ENCODE measurements at regions not wholly inside any gene's neighbourhood (a gene's known extent, or its start where the extent isn't known, plus 50 kb on each side); places are given as distances from the start of the nearest gene placed in this dataset.

GRCh38 chr13:111857846-111858560 is 208.9 kb upstream of the SOX1 start:
- ATAC-seq (no peak), DNase-seq (ENCODE audit: low read depth in 1 of 2, low spot score in 1 of 2) (no peak), FAIRE-seq (no peak)
- CTCF ChIA-PET, result no interaction called here
- no peak overlapping the region for H3K4me2 ChIP-seq
- H3K4me1 ChIP-seq, result no peaks in the 10 kb centered on the region
- TF ChIP-seq ZNF302 (CRISPR knock-in tag; IDR thresholded peaks at IDR 0.05) (no peak), JUNB (IDR thresholded peaks at IDR 0.05) (no peak), GATA3 (IDR thresholded peaks at IDR 0.05; ENCODE audit: borderline replicate concordance) (no peak), CBX2 (IDR thresholded peaks at IDR 0.05; ENCODE audit: borderline replicate concordance, low read depth) (no peak), ZFP36 (IDR thresholded peaks at IDR 0.05; ENCODE audit: borderline replicate concordance, partially characterized antibody) (no peak), CHD4 (IDR thresholded peaks at IDR 0.05; ENCODE audit: borderline replicate concordance) (no peak), NFE2L2 (conservative IDR thresholded peaks at IDR 0.05; ENCODE audit: low read length) (no peak), HEYL (CRISPR knock-in tag; IDR thresholded peaks at IDR 0.05) (no peak)
- TF ChIP-seq, protein P1, sequence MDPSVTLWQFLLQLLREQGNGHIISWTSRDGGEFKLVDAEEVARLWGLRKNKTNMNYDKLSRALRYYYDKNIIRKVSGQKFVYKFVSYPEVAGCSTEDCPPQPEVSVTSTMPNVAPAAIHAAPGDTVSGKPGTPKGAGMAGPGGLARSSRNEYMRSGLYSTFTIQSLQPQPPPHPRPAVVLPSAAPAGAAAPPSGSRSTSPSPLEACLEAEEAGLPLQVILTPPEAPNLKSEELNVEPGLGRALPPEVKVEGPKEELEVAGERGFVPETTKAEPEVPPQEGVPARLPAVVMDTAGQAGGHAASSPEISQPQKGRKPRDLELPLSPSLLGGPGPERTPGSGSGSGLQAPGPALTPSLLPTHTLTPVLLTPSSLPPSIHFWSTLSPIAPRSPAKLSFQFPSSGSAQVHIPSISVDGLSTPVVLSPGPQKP (IDR thresholded peaks at IDR 0.05; ENCODE audit: low read depth, low read length), result no peak
- TF ChIP-seq, protein P2, sequence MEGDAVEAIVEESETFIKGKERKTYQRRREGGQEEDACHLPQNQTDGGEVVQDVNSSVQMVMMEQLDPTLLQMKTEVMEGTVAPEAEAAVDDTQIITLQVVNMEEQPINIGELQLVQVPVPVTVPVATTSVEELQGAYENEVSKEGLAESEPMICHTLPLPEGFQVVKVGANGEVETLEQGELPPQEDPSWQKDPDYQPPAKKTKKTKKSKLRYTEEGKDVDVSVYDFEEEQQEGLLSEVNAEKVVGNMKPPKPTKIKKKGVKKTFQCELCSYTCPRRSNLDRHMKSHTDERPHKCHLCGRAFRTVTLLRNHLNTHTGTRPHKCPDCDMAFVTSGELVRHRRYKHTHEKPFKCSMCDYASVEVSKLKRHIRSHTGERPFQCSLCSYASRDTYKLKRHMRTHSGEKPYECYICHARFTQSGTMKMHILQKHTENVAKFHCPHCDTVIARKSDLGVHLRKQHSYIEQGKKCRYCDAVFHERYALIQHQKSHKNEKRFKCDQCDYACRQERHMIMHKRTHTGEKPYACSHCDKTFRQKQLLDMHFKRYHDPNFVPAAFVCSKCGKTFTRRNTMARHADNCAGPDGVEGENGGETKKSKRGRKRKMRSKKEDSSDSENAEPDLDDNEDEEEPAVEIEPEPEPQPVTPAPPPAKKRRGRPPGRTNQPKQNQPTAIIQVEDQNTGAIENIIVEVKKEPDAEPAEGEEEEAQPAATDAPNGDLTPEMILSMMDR (IDR thresholded peaks at IDR 0.05), result no peak
- 55% methylated on average over 26 of the region's 32 CpGs for WGBS (ENCODE audit: missing lambda C conversion rate)
- H3K4me3 ChIP-seq, result no peak overlapping the region
- no peak overlapping the region for H3K27ac ChIP-seq
- POLR2A ChIA-PET, result no interaction called here
- no peaks in the 10 kb centered on the region for H3K9me3 ChIP-seq

- CTCF ChIA-PET, result no interaction called here
- Histone ChIP-seq H3K4me2 (no peak overlapping the region), H3K27ac (no peak overlapping the region), H3K4me1 (no peaks in the 10 kb centered on the region), H3K4me3 (no peak overlapping the region), H3K9me3 (no peaks in the 10 kb centered on the region)
- TF ChIP-seq KDM1A (IDR thresholded peaks at IDR 0.05; ENCODE audit: low read depth) (no peak), ZSCAN20 (CRISPR knock-in tag; IDR thresholded peaks at IDR 0.05) (no peak), CEBPB (IDR thresholded peaks at IDR 0.05) (no peak), PHF8 (IDR thresholded peaks at IDR 0.05; ENCODE audit: borderline replicate concordance, low read depth) (no peak), FOSL2 (IDR thresholded peaks at IDR 0.05) (no peak), FOSL2 (CRISPR knock-in tag; IDR thresholded peaks at IDR 0.05) (no peak), HDAC2 (IDR thresholded peaks at IDR 0.05) (no peak), HOXA7 (CRISPR knock-in tag; IDR thresholded peaks at IDR 0.05) (no peak), CBX8 (IDR thresholded peaks at IDR 0.05) (no peak), FOSB (CRISPR knock-in tag; IDR thresholded peaks at IDR 0.05) (no peak)
- POLR2A ChIA-PET, result no interaction called here
- no peak for ATAC-seq
- 73% methylated on average over 4 of the region's 14 CpGs for WGBS (ENCODE audit: missing lambda C conversion rate)
- no peak for FAIRE-seq
- DNase-seq (ENCODE audit: low read depth in 1 of 2, low spot score in 1 of 2), result no peak
Observed at GRCh38 chr13:111858571-111858970, 208.4 kb upstream of the SOX1 start.

- no peak for FAIRE-seq
- Histone ChIP-seq H3K4me3 (no peak overlapping the region), H3K4me1 (no peaks in the 10 kb centered on the region), H3K4me2 (no peak overlapping the region), H3K27ac (no peak overlapping the region), H3K9me3 (no peaks in the 10 kb centered on the region)
- no peak for ATAC-seq
- 45% methylated on average over 15 of the region's 18 CpGs for WGBS (ENCODE audit: missing lambda C conversion rate)
- CTCF ChIA-PET, result no interaction called here
- TF ChIP-seq SREBF2 (IDR thresholded peaks at IDR 0.05), result no peak
- no peak for TF ChIP-seq MAZ (IDR thresholded peaks at IDR 0.05; ENCODE audit: borderline replicate concordance, low read depth, low read length)
- TF ChIP-seq SMC3 (IDR thresholded peaks at IDR 0.05), result no peak
- TF ChIP-seq ZC3H11A (IDR thresholded peaks at IDR 0.05), result no peak
- no peak for TF ChIP-seq ZFP36 (IDR thresholded peaks at IDR 0.05; ENCODE audit: borderline replicate concordance, partially characterized antibody)
- no peak for TF ChIP-seq NFE2L2 (conservative IDR thresholded peaks at IDR 0.05; ENCODE audit: low read length)
- no peak for TF ChIP-seq HDAC2 (IDR thresholded peaks at IDR 0.05)
- no peak for TF ChIP-seq BHLHE40 (IDR thresholded peaks at IDR 0.05; ENCODE audit: low read depth, low read length)
- DNase-seq (ENCODE audit: low read depth in 1 of 2, low spot score in 1 of 2), result no peak
- POLR2A ChIA-PET, result no interaction called here
Observed at GRCh38 chr13:111859354-111860230, 207.4 kb upstream of the SOX1 start.

Data from A549 (cell line).